NT2/D1 (cell line): ENCODE measurements at regions not wholly inside any gene's neighbourhood (a gene's known extent, or its start where the extent isn't known, plus 50 kb on each side); places are given as distances from the start of the nearest gene placed in this dataset.

ENCODE experiments used
- DNase-seq: peaks from one replicate; pipeline ENCODE4 v3.0.0-alpha.2; 2011; ENCODE audit warnings: low read depth, low spot score
- H3K27me3 ChIP-seq: 2 replicates; pipeline ENCODE4 v1.6.0; 2011; ENCODE audit warnings: mild to moderate bottlenecking; ENCODE audit not compliant: insufficient read length, insufficient read depth
- H3K36me3 ChIP-seq: 2 replicates; pipeline ENCODE4 v1.6.1; 2011; ENCODE audit warnings: mild to moderate bottlenecking, low read length, mixed read lengths; ENCODE audit not compliant: insufficient read depth, insufficient read length
- H3K4me1 ChIP-seq: 2 replicates; pipeline ENCODE4 v1.5.1; 2011; ENCODE audit not compliant: insufficient read depth, insufficient read length
- H3K4me3 ChIP-seq: 2 replicates; pipeline ENCODE4 v1.5.1; 2011; ENCODE audit warnings: low read depth; ENCODE audit not compliant: insufficient read length
- H3K9ac ChIP-seq: 2 replicates; pipeline ENCODE4 v1.6.0; 2011; ENCODE audit warnings: low read depth; ENCODE audit not compliant: insufficient read length
- H3K9me3 ChIP-seq: 2 replicates; pipeline ENCODE4 v1.5.1; 2011; ENCODE audit warnings: mild to moderate bottlenecking, low read length; ENCODE audit not compliant: insufficient read depth
- SUZ12 ChIP-seq: IDR thresholded peaks from 2 replicates; pipeline ENCODE4 v1.6.1; 2011; ENCODE audit not compliant: insufficient read length, insufficient read depth; ENCODE audit errors: extremely low read depth
- YY1 ChIP-seq: IDR thresholded peaks from 2 replicates; pipeline ENCODE4 v1.6.1; 2011; ENCODE audit not compliant: insufficient read length, insufficient read depth
- ZNF274 ChIP-seq: IDR thresholded peaks from 2 replicates; pipeline ENCODE4 v1.6.1; 2011; ENCODE audit warnings: mild to moderate bottlenecking, low read depth, low read length

DNA sequence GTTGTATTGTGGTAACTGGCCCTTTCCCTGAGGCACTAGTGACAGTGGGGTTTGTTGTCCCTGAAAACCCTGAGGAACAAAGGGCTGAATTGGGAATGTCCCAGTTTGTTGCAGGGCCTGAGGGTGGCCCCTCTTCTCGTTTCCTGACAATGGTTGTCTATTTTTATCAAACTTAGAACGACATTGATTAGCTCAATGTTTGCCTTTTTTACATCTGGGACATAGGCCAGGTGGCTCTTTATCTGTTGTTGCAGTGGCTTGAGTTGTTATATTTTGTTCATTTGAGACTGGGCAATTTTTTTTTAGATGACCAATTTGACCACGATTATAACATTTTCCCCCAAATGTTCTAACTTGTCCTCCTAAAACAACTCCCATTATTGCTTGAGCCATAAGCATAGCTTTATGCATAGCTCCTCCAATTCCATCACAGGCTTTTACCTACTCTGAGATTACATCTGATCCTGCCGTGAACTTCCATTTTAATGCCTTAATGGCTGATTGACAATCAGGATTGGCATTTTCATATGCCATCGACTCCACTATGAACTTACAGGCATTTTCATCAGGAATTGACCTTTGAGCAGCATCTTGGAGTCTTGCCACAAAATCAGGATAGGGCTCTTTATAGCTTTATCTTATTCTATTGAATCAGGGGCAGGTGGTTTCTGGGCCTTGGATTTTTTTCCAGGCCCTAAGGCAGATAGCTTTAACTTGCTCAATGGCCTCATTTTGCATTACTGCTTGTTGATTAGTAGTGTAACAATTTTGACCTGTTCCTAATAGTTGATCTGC lies 604.3 kb downstream of the ALG10 start:
- Histone ChIP-seq H3K9me3 (no peaks in the 10 kb centered on the region; the same call in 1 of the 2 replicates), H3K4me1 (no peaks in the 10 kb centered on the region), H3K36me3 (no peaks in the 10 kb centered on the region), H3K4me3 (no peak overlapping the region), H3K27me3 (peaks cover 4% of the 10 kb centered on the region), H3K9ac (no peak overlapping the region)
- no peak for DNase-seq
- no peak for TF ChIP-seq YY1
- TF ChIP-seq ZNF274, result no peak
- no peak for TF ChIP-seq SUZ12
